Stomach (tissue), 8 donors: ENCODE measurements at regions not wholly inside any gene's neighbourhood (a gene's known extent, or its start where the extent isn't known, plus 50 kb on each side); places are given as distances from the start of the nearest gene placed in this dataset.

Source experiments
- DNase-seq, 2 donors: peaks; one replicate each; pipeline versions ENCODE4 v3.0.0 to v3.0.0-alpha.2; 2013 to 2019
- H3K27ac ChIP-seq, 5 donors: fragments of 200-600 bp in 4 of 5; sonication (generic) in 4 of 5; one replicate each; pipeline ENCODE4 v1.5.1; 2013 to 2019; ENCODE audit warnings: mild to moderate bottlenecking in 1 of 5, moderate library complexity in 1 of 5
- H3K27me3 ChIP-seq, 3 donors: fragments of 200-600 bp; sonication (generic); one replicate each; pipeline ENCODE4 v1.5.1; 2017 to 2019; ENCODE audit warnings: mixed run types in 1 of 3
- H3K36me3 ChIP-seq, 4 donors: fragments of 200-600 bp; sonication (generic); 1 replicate in 3 of 4; 2 replicates in 1 of 4; pipeline ENCODE4 v1.5.1; 2016 to 2019
- H3K4me1 ChIP-seq, 4 donors: fragments of 200-600 bp; sonication (generic); one replicate each; pipeline ENCODE4 v1.5.1; 2016 to 2019
- H3K4me3 ChIP-seq, 4 donors: fragments of 200-600 bp; sonication (generic) in 3 of 4; one replicate each; pipeline ENCODE4 v1.5.1; 2016 to 2019; ENCODE audit warnings: mild to moderate bottlenecking in 1 of 4
- H3K9me3 ChIP-seq, 4 donors: fragments of 200-600 bp; sonication (generic); one replicate each; pipeline ENCODE4 v1.5.1; 2016 to 2019
- CTCF ChIP-seq, 7 experiments: fragments of 450-650 bp in 4 of 7; fragments of 200-600 bp in 3 of 7; sonication (generic) in 3 of 7; IDR thresholded peaks; one replicate each; pipeline ENCODE4 v1.5.1; 2016 to 2019; ENCODE audit warnings: antibody characterized with exemption in 7 of 7, control low read depth in 2 of 7, mild to moderate bottlenecking in 1 of 7
- EP300 ChIP-seq: sonication (generic); formaldehyde crosslinking; IDR thresholded peaks from one replicate; pipeline ENCODE4 v1.6.1; 2017; ENCODE audit warnings: antibody characterized with exemption
- POLR2A ChIP-seq, 4 donors: fragments of 450-650 bp; IDR thresholded peaks; one replicate each; pipeline ENCODE4 v1.6.1; 2016; ENCODE audit warnings: antibody characterized with exemption in 4 of 4, control low read depth in 2 of 4, mild to moderate bottlenecking in 1 of 4, moderate library complexity in 1 of 4
- POLR2AphosphoS5 ChIP-seq, 3 donors: sonication (generic); formaldehyde crosslinking; IDR thresholded peaks; one replicate each; pipeline ENCODE4 v1.6.1; 2016; ENCODE audit warnings: antibody characterized with exemption in 3 of 3
- WGBS, 5 donors: extraction: QIAGEN DNeasy Blood & Tissue Kit in 3 of 5; methylation state at CpG; one replicate each; pipeline versions ENCODE4 v1.1.5 to v1.1.7; 2013 to 2018; 5-methylcytosine and 5-hydroxymethylcytosine counted together
- intact Hi-C: fragments of 100-400 bp; cut with DNase I; formaldehyde crosslinking; loops from one replicate; pipeline ENCODE4 v1.15.1; 2023; ENCODE audit warnings: low total_unique reads
- donor health status: healthy with polysubstance abuse.
- donor health status: Bipolar disorder and iron deficiency.
- donor health status: healthy.

- Histone ChIP-seq H3K36me3 (no peaks in the 10 kb centered on the region), H3K4me1 (no peaks in the 10 kb centered on the region), H3K27ac (no peak overlapping the region), H3K9me3 (no peaks in the 10 kb centered on the region), H3K4me3 (no peak overlapping the region), H3K27me3 (peaks cover 0 to 4% (median 0%) of the 10 kb centered on the region in 3 donors)
- TF ChIP-seq POLR2AphosphoS5 (IDR thresholded peaks at IDR 0.05), result no peak
- TF ChIP-seq EP300, result no peak
- TF ChIP-seq POLR2A (IDR thresholded peaks at IDR 0.05), result no peak
- TF ChIP-seq CTCF (IDR thresholded peaks at IDR 0.05), result no peak
- WGBS, 5 donors, result 82 to 93% (median 89%) methylated on average over 10 of the region's 10 CpGs
- intact Hi-C loops, result no loop called here
- DNase-seq, result no peak
Observed at GRCh38 chr10:128318366-128318765, 192.1 kb upstream of the MKI67 start.

DNA sequence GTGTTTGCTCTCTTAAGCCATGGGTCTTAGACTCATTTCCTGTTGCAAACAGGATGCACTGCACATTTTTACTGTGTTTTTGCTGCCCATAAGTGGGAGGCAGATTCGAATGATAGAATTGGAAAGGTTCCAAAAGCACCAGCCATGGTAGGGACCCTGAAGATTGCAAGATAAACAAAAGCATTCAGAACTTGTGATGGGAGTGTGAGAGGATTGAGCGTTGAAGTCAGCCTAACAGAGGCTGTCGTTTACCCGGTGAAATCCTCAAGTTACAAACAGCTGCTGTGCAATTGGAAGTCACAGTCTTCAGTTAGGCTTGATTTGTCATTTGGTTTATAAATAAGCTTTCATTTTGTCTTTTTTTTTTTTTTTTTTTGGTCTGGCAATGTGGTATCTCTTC lies 192.7 kb upstream of the MKI67 start:
- 29 to 51% (median 42%) methylated on average over 4 of the region's 4 CpGs for WGBS, 5 donors
- no peaks in the 10 kb centered on the region for H3K9me3 ChIP-seq
- intact Hi-C loops, result no loop called here
- H3K4me1 ChIP-seq, result no peaks in the 10 kb centered on the region
- DNase-seq, result no peak
- no peaks in the 10 kb centered on the region for H3K36me3 ChIP-seq
- H3K27me3 ChIP-seq, result peaks cover 0 to 8% (median 0%) of the 10 kb centered on the region in 3 donors
- no peak overlapping the region for H3K4me3 ChIP-seq
- no peak overlapping the region for H3K27ac ChIP-seq
- TF ChIP-seq POLR2AphosphoS5 (IDR thresholded peaks at IDR 0.05) (no peak), POLR2A (IDR thresholded peaks at IDR 0.05) (no peak), EP300 (no peak), CTCF (IDR thresholded peaks at IDR 0.05) (no peak)

GRCh38 chr10:128322106-128322505 lies 195.9 kb upstream of the MKI67 start:
- Histone ChIP-seq H3K4me3 (no peak overlapping the region), H3K27me3 (peaks cover 0 to 26% (median 0%) of the 10 kb centered on the region in 3 donors), H3K27ac (no peak overlapping the region), H3K9me3 (peaks cover 0 to 7% (median 5%) of the 10 kb centered on the region in 4 donors), H3K36me3 (no peaks in the 10 kb centered on the region), H3K4me1 (no peaks in the 10 kb centered on the region)
- WGBS, 5 donors, result 82 to 88% (median 84%) methylated on average over 7 of the region's 7 CpGs
- no peak for DNase-seq
- intact Hi-C loops, result no loop called here
- TF ChIP-seq POLR2A (IDR thresholded peaks at IDR 0.05) (no peak), EP300 (no peak), POLR2AphosphoS5 (IDR thresholded peaks at IDR 0.05) (no peak), CTCF (IDR thresholded peaks at IDR 0.05) (no peak)

DNA sequence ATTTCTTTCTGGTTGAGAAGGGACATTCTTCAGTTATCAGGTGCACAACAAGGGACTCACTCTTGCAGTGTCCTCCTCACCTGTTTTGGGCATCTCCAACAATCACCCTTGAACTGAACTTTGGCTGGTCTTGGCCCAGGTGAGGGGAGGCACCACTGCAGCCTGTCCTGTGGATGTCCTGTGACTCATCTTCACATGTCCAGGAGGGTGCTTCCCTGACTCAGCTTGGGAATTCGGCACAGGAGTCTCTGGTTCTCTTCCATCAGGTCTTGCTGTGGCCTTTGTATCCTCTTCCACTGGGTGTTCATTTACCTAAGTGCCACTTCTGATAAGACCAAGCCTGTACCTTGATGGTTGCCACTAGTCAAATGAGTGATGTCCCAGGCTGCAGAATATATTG lies 196.7 kb upstream of the MKI67 start:
- Histone ChIP-seq H3K27ac (no peak overlapping the region), H3K4me1 (no peaks in the 10 kb centered on the region), H3K4me3 (no peak overlapping the region), H3K9me3 (peaks cover 0 to 14% (median 13%) of the 10 kb centered on the region in 4 donors), H3K36me3 (no peaks in the 10 kb centered on the region), H3K27me3 (peaks cover 0 to 31% (median 0%) of the 10 kb centered on the region in 3 donors)
- WGBS, 5 donors, result 50 to 80% (median 57%) methylated on average over 1 of the region's 1 CpG
- no peak for TF ChIP-seq EP300
- no peak for TF ChIP-seq POLR2A (IDR thresholded peaks at IDR 0.05)
- no peak for TF ChIP-seq POLR2AphosphoS5 (IDR thresholded peaks at IDR 0.05)
- no peak for TF ChIP-seq CTCF (IDR thresholded peaks at IDR 0.05)
- intact Hi-C loops, result no loop called here
- no peak for DNase-seq
